ENCODE measurements at regions not wholly inside any gene's neighbourhood (a gene's known extent, or its start where the extent isn't known, plus 50 kb on each side); places are given as distances from the start of the nearest gene placed in this dataset.

GRCh38 chr5:89851911-89852310, 557.6 kb downstream of the CETN3 start:
- no peak for DNase-seq (ENCODE audit: low spot score in 2 of 2)
- TF ChIP-seq POLR2A (IDR thresholded peaks at IDR 0.05): no peak
- no peak for TF ChIP-seq CTCF (IDR thresholded peaks at IDR 0.05)
- H3K4me3 ChIP-seq (ENCODE audit: low read depth, poor library complexity, severe bottlenecking): no peak overlapping the region
- intact Hi-C loops (cut with DNase I; ENCODE audit: low total_unique reads): no loop called here
- WGBS, 2 donors: 54 to 65% methylated on average over 3 of the region's 3 CpGs

GRCh38 chr5:89850513-89850865, 559.1 kb downstream of the CETN3 start:
- no peak overlapping the region for H3K4me3 ChIP-seq (ENCODE audit: low read depth, poor library complexity, severe bottlenecking)
- no peak for TF ChIP-seq CTCF (IDR thresholded peaks at IDR 0.05)
- TF ChIP-seq POLR2A (IDR thresholded peaks at IDR 0.05): no peak
- no peak for DNase-seq (ENCODE audit: low spot score in 2 of 2)
- intact Hi-C loops (cut with DNase I; ENCODE audit: low total_unique reads): no loop called here

- TF ChIP-seq CTCF (IDR thresholded peaks at IDR 0.05) (no peak), POLR2A (IDR thresholded peaks at IDR 0.05) (no peak)
- WGBS, 2 donors: 55 to 56% methylated on average over 1 of the region's 1 CpG
- intact Hi-C loops (cut with DNase I; ENCODE audit: low total_unique reads): no loop called here
- no peak overlapping the region for H3K4me3 ChIP-seq (ENCODE audit: low read depth, poor library complexity, severe bottlenecking)
- DNase-seq (ENCODE audit: low spot score in 2 of 2): no peak
These were observed 559.6 kb downstream of the CETN3 start for GRCh38 chr5:89849830-89850512.

GRCh38 chr5:89847743-89848142, 561.8 kb downstream of the CETN3 start:
- 66 to 73% methylated on average over 4 of the region's 4 CpGs for WGBS, 2 donors
- TF ChIP-seq CTCF (IDR thresholded peaks at IDR 0.05) (no peak), POLR2A (IDR thresholded peaks at IDR 0.05) (no peak)
- intact Hi-C loops (cut with DNase I; ENCODE audit: low total_unique reads): no loop called here

GRCh38 chr5:89844548-89844947, 565.0 kb downstream of the CETN3 start:
- intact Hi-C loops (cut with DNase I; ENCODE audit: low total_unique reads): no loop called here
- TF ChIP-seq CTCF (IDR thresholded peaks at IDR 0.05) (no peak), POLR2A (IDR thresholded peaks at IDR 0.05) (no peak)
- H3K4me3 ChIP-seq (ENCODE audit: low read depth, poor library complexity, severe bottlenecking): no peak overlapping the region
- no peak for DNase-seq (ENCODE audit: low spot score in 2 of 2)

More at GRCh38 chr5:89847743-89848142, 561.8 kb downstream of the CETN3 start:
- H3K4me3 ChIP-seq (ENCODE audit: low read depth, poor library complexity, severe bottlenecking): no peak overlapping the region
- no peak for DNase-seq (ENCODE audit: low spot score in 2 of 2)

GRCh38 chr5:89842531-89842930, 567.0 kb downstream of the CETN3 start:
- intact Hi-C loops (cut with DNase I; ENCODE audit: low total_unique reads): no loop called here
- 27 to 43% methylated on average over 1 of the region's 1 CpG for WGBS, 2 donors

More at GRCh38 chr5:89842531-89842930, 567.0 kb downstream of the CETN3 start:
- no peak for TF ChIP-seq CTCF (IDR thresholded peaks at IDR 0.05)
- no peak for DNase-seq (ENCODE audit: low spot score in 2 of 2)
- no peak overlapping the region for H3K4me3 ChIP-seq (ENCODE audit: low read depth, poor library complexity, severe bottlenecking)
